Transverse colon (tissue), 4 donors: ENCODE measurements at regions not wholly inside any gene's neighbourhood (a gene's known extent, or its start where the extent isn't known, plus 50 kb on each side); places are given as distances from the start of the nearest gene placed in this dataset.

Source experiments
- DNase-seq: peaks from one replicate; pipeline ENCODE4 v3.0.0-alpha.2; 2019
- H3K27ac ChIP-seq, 4 donors: fragments of 200-600 bp; sonication (generic); 2 replicates each; pipeline ENCODE4 v1.5.1; 2016 to 2018; ENCODE audit warnings: inconsistent platforms in 4 of 4
- H3K27me3 ChIP-seq: fragments of 200-600 bp; sonication (generic); 2 replicates; pipeline ENCODE4 v1.5.1; 2017; ENCODE audit warnings: inconsistent platforms
- H3K36me3 ChIP-seq, 4 donors: fragments of 200-600 bp; sonication (generic); 2 replicates each; pipeline ENCODE4 v1.5.1; 2017 to 2019; ENCODE audit warnings: inconsistent platforms in 4 of 4
- H3K4me1 ChIP-seq, 4 donors: fragments of 200-600 bp; sonication (generic); 2 replicates each; pipeline ENCODE4 v1.5.1; 2017 to 2020; ENCODE audit warnings: inconsistent platforms in 4 of 4
- H3K4me3 ChIP-seq, 4 donors: fragments of 200-600 bp; sonication (generic); 1 replicate in 1 of 4; 2 replicates in 3 of 4; pipeline versions ENCODE4 v1.5.1 to v1.6.1; 2017 to 2019; ENCODE audit warnings: inconsistent platforms in 4 of 4
- H3K9me3 ChIP-seq, 2 donors: fragments of 200-600 bp; sonication (generic); 2 replicates each; pipeline ENCODE4 v1.5.1; 2017 to 2019; ENCODE audit warnings: inconsistent platforms in 2 of 2
- CTCF ChIP-seq, 5 experiments: fragments of 200-600 bp in 3 of 5; fragments of 450-650 bp in 2 of 5; sonication (generic) in 3 of 5; IDR thresholded peaks; 1 replicate in 2 of 5; 2 replicates in 3 of 5; pipeline ENCODE4 v1.5.1; 2016 to 2017; ENCODE audit warnings: antibody characterized with exemption in 5 of 5, inconsistent platforms in 3 of 5, mild to moderate bottlenecking in 2 of 5, moderate library complexity in 1 of 5
- EP300 ChIP-seq: sonication (generic); formaldehyde crosslinking; IDR thresholded peaks from one replicate; pipeline ENCODE4 v1.6.1; 2017; ENCODE audit warnings: antibody characterized with exemption, low read depth
- POLR2A ChIP-seq: fragments of 450-650 bp; IDR thresholded peaks from one replicate; pipeline ENCODE4 v1.6.1; 2016; ENCODE audit warnings: antibody characterized with exemption, mild to moderate bottlenecking, moderate library complexity
- POLR2AphosphoS5 ChIP-seq, 3 donors: sonication (generic); formaldehyde crosslinking; IDR thresholded peaks; one replicate each; pipeline ENCODE4 v1.6.1; 2016; ENCODE audit warnings: antibody characterized with exemption in 3 of 3
- WGBS, 2 donors: methylation state at CpG; one replicate each; pipeline ENCODE4 v1.1.5; 2018; ENCODE audit warnings: low coverage in 1 of 2; 5-methylcytosine and 5-hydroxymethylcytosine counted together
- in situ Hi-C, 4 donors: fragments of 200-750 bp; cut with MboI; loops; one replicate each; pipeline versions ENCODE4 v1.15.0 to v1.15.1; 2017; ENCODE audit warnings: low sequenced_read_pairs in 3 of 4, low pct_ligation_motif_present in 1 of 4, low pct_unique_long_range_greater_than_20kb in 1 of 4
- intact Hi-C: fragments of 100-400 bp; cut with DNase I; formaldehyde crosslinking; loops from one replicate; pipeline ENCODE4 v1.15.1; 2023; ENCODE audit warnings: low total_unique reads

- 25 to 43% methylated on average over 1 of the region's 1 CpG for WGBS, 2 donors
- TF ChIP-seq POLR2A = no peak
- no peak for TF ChIP-seq POLR2AphosphoS5 (IDR thresholded peaks at IDR 0.05)
- no peak for TF ChIP-seq EP300
- no peak for TF ChIP-seq CTCF (IDR thresholded peaks at IDR 0.05)
- intact Hi-C loops = no loop called here
- no peak for DNase-seq
- Histone ChIP-seq H3K4me3 (no peak overlapping the region), H3K9me3 (no peaks in the 10 kb centered on the region), H3K27ac (no peak overlapping the region), H3K36me3 (no peaks in the 10 kb centered on the region), H3K4me1 (no peaks in the 10 kb centered on the region), H3K27me3 (no peaks in the 10 kb centered on the region)
- in situ Hi-C loops = no loop called here
These were observed 164.0 kb upstream of the CXADR start for GRCh38 chr21:17348849-17349248.

GRCh38 chr21:17351766-17352165 is 161.1 kb upstream of the CXADR start:
- H3K36me3 ChIP-seq = no peaks in the 10 kb centered on the region
- no peaks in the 10 kb centered on the region for H3K27me3 ChIP-seq
- H3K27ac ChIP-seq = no peak overlapping the region
- 81 to 96% methylated on average over 2 of the region's 2 CpGs for WGBS, 2 donors
- intact Hi-C loops (no loop called here), in situ Hi-C loops (no loop called here)
- TF ChIP-seq POLR2A = no peak
- no peak for TF ChIP-seq EP300
- no peak for TF ChIP-seq CTCF (IDR thresholded peaks at IDR 0.05)
- TF ChIP-seq POLR2AphosphoS5 (IDR thresholded peaks at IDR 0.05) = no peak
- H3K4me1 ChIP-seq = no peaks in the 10 kb centered on the region
- no peak for DNase-seq
- no peak overlapping the region for H3K4me3 ChIP-seq
- no peaks in the 10 kb centered on the region for H3K9me3 ChIP-seq

- no peak overlapping the region for H3K27ac ChIP-seq
- intact Hi-C loops (no loop called here), in situ Hi-C loops (no loop called here)
These were observed 159.7 kb upstream of the CXADR start for GRCh38 chr21:17352996-17353655.

GRCh38 chr21:17359781-17360180 is 153.1 kb upstream of the CXADR start:
- no peak for DNase-seq
- in situ Hi-C loops (no loop called here), intact Hi-C loops (no loop called here)
- Histone ChIP-seq H3K4me3 (no peak overlapping the region), H3K27me3 (no peaks in the 10 kb centered on the region), H3K4me1 (no peaks in the 10 kb centered on the region), H3K9me3 (no peaks in the 10 kb centered on the region), H3K27ac (no peak overlapping the region), H3K36me3 (no peaks in the 10 kb centered on the region)
- WGBS, 2 donors = 29 to 42% methylated on average over 2 of the region's 2 CpGs
- no peak for TF ChIP-seq POLR2AphosphoS5 (IDR thresholded peaks at IDR 0.05)
- no peak for TF ChIP-seq POLR2A
- no peak for TF ChIP-seq EP300
- no peak for TF ChIP-seq CTCF (IDR thresholded peaks at IDR 0.05)

More at GRCh38 chr21:17352996-17353655, 159.7 kb upstream of the CXADR start:
- H3K4me3 ChIP-seq = no peak overlapping the region
- 78% methylated on average over 3 of the region's 3 CpGs; no CpG with 5 or more reads in 1 of the 2 donors for WGBS, 2 donors
- no peaks in the 10 kb centered on the region for H3K9me3 ChIP-seq
- H3K4me1 ChIP-seq = no peaks in the 10 kb centered on the region
- TF ChIP-seq EP300 (no peak), POLR2A (no peak), POLR2AphosphoS5 (IDR thresholded peaks at IDR 0.05) (no peak), CTCF (IDR thresholded peaks at IDR 0.05) (no peak)
- no peaks in the 10 kb centered on the region for H3K27me3 ChIP-seq
- H3K36me3 ChIP-seq = no peaks in the 10 kb centered on the region
- no peak for DNase-seq
